GM12872 (cell line): ENCODE measurements at regions not wholly inside any gene's neighbourhood (a gene's known extent, or its start where the extent isn't known, plus 50 kb on each side); places are given as distances from the start of the nearest gene placed in this dataset.

Experiments used
- TF ChIP-seq, protein P1 (sequence below): IDR thresholded peaks from 3 replicates; pipeline ENCODE4 v1.5.1; 2011; ENCODE audit warnings: low read depth, mild to moderate bottlenecking, low read length, moderate library complexity; ENCODE audit not compliant: insufficient read depth

DNA sequence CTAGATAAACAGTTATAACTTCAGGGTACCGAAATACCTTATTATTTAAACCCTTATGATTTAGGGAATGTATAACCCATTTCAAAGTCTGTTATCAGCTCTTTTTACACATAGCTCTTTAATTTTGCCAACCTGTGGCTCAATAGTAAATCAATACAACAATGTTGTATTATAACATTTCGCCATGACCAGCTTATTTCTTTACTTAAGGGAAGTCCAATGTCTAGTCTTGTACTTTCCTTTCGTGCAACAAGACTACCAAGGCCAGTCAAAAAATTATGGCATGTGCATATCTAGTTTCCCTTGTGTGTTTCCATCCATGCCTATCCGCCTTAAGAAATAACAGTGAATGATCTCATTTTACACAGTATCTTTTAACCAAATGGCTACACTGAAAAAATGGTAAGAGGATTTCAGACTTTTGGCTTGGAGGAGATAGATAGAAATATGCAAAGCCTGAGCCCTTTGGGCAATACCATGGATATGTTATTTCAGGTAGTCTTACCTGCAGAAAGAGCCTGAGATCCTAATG, 239.5 kb upstream of the RPS23 start:
- TF ChIP-seq, protein P1, sequence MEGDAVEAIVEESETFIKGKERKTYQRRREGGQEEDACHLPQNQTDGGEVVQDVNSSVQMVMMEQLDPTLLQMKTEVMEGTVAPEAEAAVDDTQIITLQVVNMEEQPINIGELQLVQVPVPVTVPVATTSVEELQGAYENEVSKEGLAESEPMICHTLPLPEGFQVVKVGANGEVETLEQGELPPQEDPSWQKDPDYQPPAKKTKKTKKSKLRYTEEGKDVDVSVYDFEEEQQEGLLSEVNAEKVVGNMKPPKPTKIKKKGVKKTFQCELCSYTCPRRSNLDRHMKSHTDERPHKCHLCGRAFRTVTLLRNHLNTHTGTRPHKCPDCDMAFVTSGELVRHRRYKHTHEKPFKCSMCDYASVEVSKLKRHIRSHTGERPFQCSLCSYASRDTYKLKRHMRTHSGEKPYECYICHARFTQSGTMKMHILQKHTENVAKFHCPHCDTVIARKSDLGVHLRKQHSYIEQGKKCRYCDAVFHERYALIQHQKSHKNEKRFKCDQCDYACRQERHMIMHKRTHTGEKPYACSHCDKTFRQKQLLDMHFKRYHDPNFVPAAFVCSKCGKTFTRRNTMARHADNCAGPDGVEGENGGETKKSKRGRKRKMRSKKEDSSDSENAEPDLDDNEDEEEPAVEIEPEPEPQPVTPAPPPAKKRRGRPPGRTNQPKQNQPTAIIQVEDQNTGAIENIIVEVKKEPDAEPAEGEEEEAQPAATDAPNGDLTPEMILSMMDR: no peak

DNA sequence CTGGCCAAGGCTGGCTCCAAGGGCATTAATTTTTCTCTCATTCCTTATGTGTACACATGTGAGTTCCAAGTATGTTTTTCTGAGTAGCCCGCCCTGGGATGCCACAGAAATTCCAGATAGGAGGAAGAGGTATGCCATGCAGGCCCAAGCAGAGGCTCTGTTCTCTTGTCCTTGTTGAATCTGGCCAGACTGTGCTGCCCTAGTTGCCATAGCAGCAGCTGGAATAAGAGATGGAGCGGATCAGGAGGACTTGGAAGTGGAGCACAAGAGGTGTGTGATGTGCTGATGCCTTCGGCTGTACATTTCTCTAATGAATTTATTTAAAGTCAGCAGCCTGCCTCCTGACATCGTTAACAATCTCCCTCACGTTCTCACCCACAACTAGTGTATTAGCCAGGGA, 235.6 kb upstream of the RPS23 start:
- TF ChIP-seq, protein P1: no peak

DNA sequence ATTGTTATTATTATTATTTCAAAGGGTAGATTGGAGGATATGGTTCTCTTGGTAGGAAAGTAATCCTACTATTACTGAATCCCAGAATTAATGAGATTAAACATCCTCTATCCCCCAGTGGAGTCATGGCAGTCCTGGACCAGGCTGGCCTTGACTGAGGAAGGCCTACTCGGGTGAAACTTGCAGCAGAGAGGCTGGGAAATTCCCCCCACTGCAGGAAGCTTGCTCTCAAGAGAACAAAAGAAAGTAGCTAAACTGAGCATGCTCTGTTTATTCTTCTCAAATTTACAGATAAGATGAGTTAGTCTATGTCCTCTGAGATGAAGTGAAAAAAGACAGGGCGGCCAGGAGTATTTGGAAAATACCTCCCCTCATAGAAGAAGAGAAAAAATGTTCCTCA, 233.9 kb upstream of the RPS23 start:
- TF ChIP-seq, protein P1: no peak

DNA sequence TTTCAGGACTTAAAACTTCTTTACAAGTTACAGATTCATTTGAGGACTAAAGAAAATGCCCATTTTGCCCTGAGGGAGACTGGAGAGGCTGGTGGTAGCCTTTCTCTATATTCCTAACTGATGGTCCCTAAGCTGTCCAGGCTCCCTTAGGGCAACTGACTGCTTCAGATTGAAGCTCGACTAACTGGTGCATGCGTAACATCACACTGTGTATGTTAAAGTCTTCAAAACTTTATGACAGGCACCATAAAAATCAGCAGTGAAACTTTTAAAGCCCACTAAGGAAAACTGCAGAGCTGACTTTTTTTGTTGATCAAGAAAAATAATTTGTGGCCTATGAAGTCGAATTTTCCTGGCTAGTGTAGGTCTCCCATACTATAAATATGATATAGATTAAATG, 233.0 kb upstream of the RPS23 start:
- TF ChIP-seq, protein P1: no peak

DNA sequence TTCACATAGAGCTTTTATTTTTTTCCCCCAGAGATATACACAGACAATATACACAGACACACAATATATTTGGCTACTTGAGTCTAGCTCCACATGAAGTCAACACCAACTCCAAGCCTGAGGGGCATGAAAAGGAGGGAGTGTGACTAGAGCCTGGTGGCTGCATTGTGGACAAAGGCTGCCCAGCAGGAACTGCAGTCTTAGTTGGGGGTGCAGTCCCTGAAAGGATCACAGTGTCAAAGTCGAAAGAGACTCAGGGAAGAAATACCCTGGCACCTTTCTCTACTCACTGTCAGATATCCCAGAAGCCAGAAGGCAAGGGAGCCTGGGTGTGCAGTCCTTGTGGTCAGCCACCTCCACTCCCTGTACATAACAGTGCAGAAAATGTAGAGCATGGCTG, 231.6 kb upstream of the RPS23 start:
- TF ChIP-seq, protein P1: no peak

DNA sequence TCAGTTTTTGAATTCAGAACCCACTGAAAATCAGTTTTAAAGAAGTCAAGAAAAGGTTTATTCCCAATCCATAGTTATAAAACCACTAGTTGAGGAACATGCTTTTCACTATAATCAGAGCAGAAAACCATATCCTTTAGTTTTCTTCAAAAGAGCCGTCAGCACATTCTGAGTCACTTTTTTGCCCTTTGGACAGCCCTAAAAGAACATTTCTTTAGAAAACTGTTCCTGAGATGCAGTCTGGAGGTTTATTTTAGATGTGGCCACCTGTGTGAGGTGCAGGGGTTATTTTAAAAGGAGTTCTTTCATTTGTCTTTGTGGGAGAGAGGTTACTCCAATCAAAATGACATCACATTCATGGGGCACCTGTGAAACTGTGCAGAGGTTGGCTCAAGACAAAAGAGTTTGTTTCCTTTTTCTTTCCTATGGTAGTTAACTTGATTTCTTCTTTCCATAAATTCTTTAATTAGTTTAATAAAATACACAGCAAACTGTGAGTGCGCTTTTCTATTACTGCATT, 221.6 kb upstream of the RPS23 start:
- TF ChIP-seq, protein P1: no peak

DNA sequence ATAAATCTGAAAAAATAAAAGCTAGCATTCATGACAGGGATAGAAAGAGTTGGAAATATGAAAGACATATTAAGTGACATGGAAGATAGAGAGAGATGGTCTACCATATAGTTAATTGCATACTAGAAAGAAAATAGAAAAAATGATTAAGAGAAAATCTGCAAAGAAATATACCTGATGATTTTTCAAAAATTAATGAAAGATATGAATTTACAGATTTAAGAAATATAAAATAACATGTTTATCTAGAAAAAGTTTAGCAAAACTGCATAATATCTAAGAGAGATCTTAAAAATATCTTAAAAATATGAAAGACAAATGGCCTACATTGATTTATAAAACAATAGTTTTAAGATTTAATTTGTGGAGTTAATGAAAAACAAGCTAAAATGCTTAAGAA, 219.1 kb upstream of the RPS23 start:
- TF ChIP-seq, protein P1: no peak
